Ramos (cell line): ENCODE measurements at regions not wholly inside any gene's neighbourhood (a gene's known extent, or its start where the extent isn't known, plus 50 kb on each side); places are given as distances from the start of the nearest gene placed in this dataset.

Source experiments
- in situ Hi-C: fragments of 300-500 bp; cut with MboI; formaldehyde crosslinking; loops from one replicate; pipeline ENCODE4 v1.14.3; 2022; ENCODE audit warnings: low sequenced_read_pairs; ENCODE audit not compliant: unreplicated experiment

- in situ Hi-C loops = no loop called here
Measured at GRCh38 chr1:68930101-68930500, 433.2 kb upstream of the DEPDC1 start.

- in situ Hi-C loops = no loop called here
Measured at GRCh38 chr1:68936530-68936929, 439.6 kb upstream of the DEPDC1 start.

- in situ Hi-C loops = no loop called here
Measured at GRCh38 chr1:68938051-68938666, 441.3 kb upstream of the DEPDC1 start.

GRCh38 chr1:68950036-68950435 lies 453.2 kb upstream of the DEPDC1 start:
- in situ Hi-C loops = no loop called here

- in situ Hi-C loops = no loop called here
Measured at GRCh38 chr1:68953311-68953710, 456.4 kb upstream of the DEPDC1 start.

GRCh38 chr1:68954841-68955240 lies 458.0 kb upstream of the DEPDC1 start:
- in situ Hi-C loops = no loop called here

GRCh38 chr1:68955424-68955823 lies 458.5 kb upstream of the DEPDC1 start:
- in situ Hi-C loops = no loop called here

- in situ Hi-C loops = no loop called here
Measured at GRCh38 chr1:68958958-68959357, 462.1 kb upstream of the DEPDC1 start.

- in situ Hi-C loops = no loop called here
Measured at GRCh38 chr1:68959461-68960030, 462.7 kb upstream of the DEPDC1 start.

GRCh38 chr1:68961143-68961542 lies 464.3 kb upstream of the DEPDC1 start:
- in situ Hi-C loops = no loop called here

GRCh38 chr1:68963353-68963752 lies 466.5 kb upstream of the DEPDC1 start:
- in situ Hi-C loops = no loop called here

- in situ Hi-C loops = no loop called here
Measured at GRCh38 chr1:68969441-68969840, 472.6 kb upstream of the DEPDC1 start.

GRCh38 chr1:68970571-68970970 lies 473.7 kb upstream of the DEPDC1 start:
- in situ Hi-C loops = no loop called here

- in situ Hi-C loops = no loop called here
Measured at GRCh38 chr1:68973459-68974244, 476.8 kb upstream of the DEPDC1 start.

GRCh38 chr1:68974447-68974846 lies 477.6 kb upstream of the DEPDC1 start:
- in situ Hi-C loops = no loop called here

GRCh38 chr1:68975212-68975933 lies 478.5 kb upstream of the DEPDC1 start:
- in situ Hi-C loops = no loop called here

GRCh38 chr1:68976916-68977610 lies 480.2 kb upstream of the DEPDC1 start:
- in situ Hi-C loops = no loop called here

GRCh38 chr1:68979891-68980290 lies 483.0 kb upstream of the DEPDC1 start:
- in situ Hi-C loops = no loop called here

- in situ Hi-C loops = no loop called here
Measured at GRCh38 chr1:68984289-68984688, 487.4 kb upstream of the DEPDC1 start.

GRCh38 chr1:68994096-68994495 lies 497.2 kb upstream of the DEPDC1 start:
- in situ Hi-C loops = no loop called here
